Panc1 (cell line): ENCODE measurements at regions not wholly inside any gene's neighbourhood (a gene's known extent, or its start where the extent isn't known, plus 50 kb on each side); places are given as distances from the start of the nearest gene placed in this dataset.

Source experiments
- ATAC-seq: fragments of 200-7000 bp; cut with Tn5 transposase; 2 replicates; pipeline ENCODE4 v1.9.1; 2020; ENCODE audit warnings: mild to moderate bottlenecking, moderate library complexity
- BruUV-seq: library from RNA; stranded (reverse); fragments of 400-500 nt; replicated peaks from 2 replicates; lab custom pipeline; 2021; lab: Mats Ljungman, UMichigan
- CTCF ChIA-PET: fragments of 300-600 bp; sonication (Branson Sonifier 250); formaldehyde crosslinking; loops from one replicate; lab custom pipeline; 2022; ENCODE audit warnings: antibody characterized with exemption; lab: Charles Lee
- POLR2A ChIA-PET: fragments of 300-600 bp; sonication (Branson Sonifier 250); formaldehyde crosslinking; loops from one replicate; lab custom pipeline; 2022; ENCODE audit warnings: antibody characterized with exemption; lab: Charles Lee
- DNase-seq: peaks from one replicate; pipeline ENCODE4 v3.0.0-alpha.2; 2010; ENCODE audit warnings: low read depth, low spot score
- H3K27ac ChIP-seq: 2 replicates; pipeline ENCODE4 v1.5.1; 2011; ENCODE audit warnings: mild to moderate bottlenecking, low read length, inconsistent platforms
- H3K27me3 ChIP-seq: fragments of 200-500 bp; sonication (Bioruptor generic); 2 replicates; pipeline ENCODE4 v1.6.0; 2014; ENCODE audit warnings: low read length, inconsistent platforms; ENCODE audit not compliant: control insufficient read depth, insufficient read depth
- H3K36me3 ChIP-seq: fragments of 200-500 bp; sonication (Bioruptor generic); 2 replicates; pipeline ENCODE4 v1.5.1; 2014; ENCODE audit warnings: inconsistent platforms, mild to moderate bottlenecking, low read length, moderate library complexity; ENCODE audit not compliant: control insufficient read depth, insufficient read depth
- H3K4me1 ChIP-seq: 2 replicates; pipeline ENCODE4 v1.5.1; 2011; ENCODE audit warnings: inconsistent platforms, mild to moderate bottlenecking, low read length, moderate library complexity; ENCODE audit not compliant: control insufficient read depth, insufficient read depth
- H3K4me3 ChIP-seq, 2 experiments: 2 replicates each; pipeline ENCODE4 v1.5.1; 2011 to 2012; ENCODE audit warnings: low read depth in 2 of 2, low read length in 2 of 2, mild to moderate bottlenecking in 2 of 2, inconsistent platforms in 1 of 2, moderate library complexity in 1 of 2
- H3K9me3 ChIP-seq: fragments of 200-500 bp; sonication (Bioruptor generic); 2 replicates; pipeline ENCODE4 v1.5.1; 2014; ENCODE audit warnings: low read depth, mild to moderate bottlenecking, inconsistent platforms, low read length, moderate library complexity; ENCODE audit not compliant: control insufficient read depth, insufficient read depth
- CTCF ChIP-seq: fragments of 450-650 bp; IDR thresholded peaks from 2 replicates; pipeline ENCODE4 v1.5.1; 2017; ENCODE audit warnings: mild to moderate bottlenecking
- POLR2AphosphoS5 ChIP-seq: IDR thresholded peaks from 2 replicates; pipeline ENCODE4 v1.6.1; 2012; ENCODE audit warnings: mild to moderate bottlenecking, low read depth, low read length, moderate library complexity
- REST ChIP-seq, 2 experiments: IDR thresholded peaks; 2 replicates each; pipeline ENCODE4 v1.6.1; 2011 to 2012; ENCODE audit warnings: low read depth in 2 of 2, control low read depth in 1 of 2, low read length in 1 of 2, mild to moderate bottlenecking in 1 of 2, moderate library complexity in 1 of 2; ENCODE audit not compliant: insufficient read depth in 1 of 2
- SIN3A ChIP-seq: IDR thresholded peaks from 2 replicates; pipeline ENCODE4 v1.6.1; 2012; ENCODE audit warnings: low read depth, mild to moderate bottlenecking, low read length, moderate library complexity, borderline replicate concordance; ENCODE audit not compliant: insufficient read depth
- TCF7L2 ChIP-seq: IDR thresholded peaks from 2 replicates; pipeline ENCODE4 v1.6.1; 2011; ENCODE audit warnings: mild to moderate bottlenecking, low read depth, low read length, inconsistent platforms
- in situ Hi-C: cut with HindIII; loops from 2 replicates; pipeline ENCODE4 v1.10.0; 2016; ENCODE audit warnings: low sequenced_read_pairs, low pct_unique_long_range_greater_than_20kb
- intact Hi-C: fragments of 100-400 bp; cut with micrococcal nuclease; formaldehyde crosslinking; loops from one replicate; pipeline ENCODE4 v1.10.0; 2022; ENCODE audit not compliant: unreplicated experiment

GRCh38 chr3:99175276-99175812 is 273.8 kb upstream of the DCBLD2 start:
- intact Hi-C loops, result no loop called here
- no peaks in the 10 kb centered on the region for H3K9me3 ChIP-seq
- in situ Hi-C loops, result no loop called here
- POLR2A ChIA-PET, result no interaction called here
- DNase-seq (no peak), ATAC-seq (no peak)
- no TSS peak for BruUV-seq
- H3K27ac ChIP-seq, result no peak overlapping the region
- H3K27me3 ChIP-seq, result no peaks in the 10 kb centered on the region
- TF ChIP-seq CTCF, result no peak
- no peak for TF ChIP-seq SIN3A
- TF ChIP-seq TCF7L2, result no peak
- no peak for TF ChIP-seq REST (IDR thresholded peaks at IDR 0.05; ENCODE audit: insufficient read depth in 1 of 2, low read depth in 2 of 2, low read length in 1 of 2)
- TF ChIP-seq POLR2AphosphoS5, result no peak
- no peaks in the 10 kb centered on the region for H3K4me1 ChIP-seq
- no peak overlapping the region for H3K4me3 ChIP-seq
- CTCF ChIA-PET, result no interaction called here
- H3K36me3 ChIP-seq, result no peaks in the 10 kb centered on the region

- DNase-seq, result peak; percentile 32
- CTCF ChIA-PET, result interaction anchor here (0.6 kb wide), 2 partner anchors 150 to 194 kb away, joined by 3 to 4 read pairs; no protein-coding TSS in a partner anchor
- Histone ChIP-seq H3K4me3 (no peak overlapping the region), H3K27me3 (no peaks in the 10 kb centered on the region), H3K4me1 (no peaks in the 10 kb centered on the region), H3K9me3 (no peaks in the 10 kb centered on the region), H3K27ac (no peak overlapping the region), H3K36me3 (no peaks in the 10 kb centered on the region)
- peak; percentile 79 for ATAC-seq
- no TSS peak for BruUV-seq
- in situ Hi-C loops (no loop called here), intact Hi-C loops (loop anchor here (2.0 kb wide), 1 partner anchor 150 kb away; no protein-coding TSS in a partner anchor)
- no peak for TF ChIP-seq TCF7L2
- TF ChIP-seq POLR2AphosphoS5, result no peak
- TF ChIP-seq REST (IDR thresholded peaks at IDR 0.05; ENCODE audit: insufficient read depth in 1 of 2, low read depth in 2 of 2, low read length in 1 of 2), result no peak
- TF ChIP-seq CTCF, result peak; percentile 85
- POLR2A ChIA-PET, result no interaction called here
Observed at GRCh38 chr3:99172736-99173657, 271.5 kb upstream of the DCBLD2 start.
